BJ (cell line): ENCODE measurements at regions not wholly inside any gene's neighbourhood (a gene's known extent, or its start where the extent isn't known, plus 50 kb on each side); places are given as distances from the start of the nearest gene placed in this dataset.

Experiments used
- CTCF ChIA-PET: fragments of 350-600 bp; formaldehyde crosslinking; extraction: SDS; loops from one replicate; lab custom pipeline; 2021; ENCODE audit warnings: antibody characterized with exemption, inconsistent platforms; lab: Yijun Ruan, JAX
- POLR2A ChIA-PET: fragments of 300-600 bp; sonication (Branson Sonifier 250); formaldehyde crosslinking; extraction: SDS; loops from one replicate; lab custom pipeline; 2021; ENCODE audit warnings: antibody characterized with exemption; lab: Charles Lee
- DNase-seq: peaks from one replicate; pipeline ENCODE4 v3.0.0-alpha.2; 2011; ENCODE audit warnings: low read depth
- H3K27me3 ChIP-seq: 2 replicates; pipeline ENCODE4 v1.6.0; 2011; ENCODE audit warnings: low read length; ENCODE audit not compliant: control insufficient read depth, insufficient read depth
- H3K36me3 ChIP-seq: 2 replicates; pipeline ENCODE4 v1.5.1; 2011; ENCODE audit warnings: low read length; ENCODE audit not compliant: control insufficient read depth, insufficient read depth
- H3K4me3 ChIP-seq: 2 replicates; pipeline ENCODE4 v1.5.1; 2011; ENCODE audit warnings: low read depth, mild to moderate bottlenecking, control low read depth, low read length
- TF ChIP-seq, protein P1 (sequence below): IDR thresholded peaks from 2 replicates; pipeline ENCODE4 v1.5.1; 2011; ENCODE audit warnings: low read depth, mild to moderate bottlenecking, control low read depth, inconsistent platforms, low read length, moderate library complexity; ENCODE audit not compliant: insufficient read depth

DNA sequence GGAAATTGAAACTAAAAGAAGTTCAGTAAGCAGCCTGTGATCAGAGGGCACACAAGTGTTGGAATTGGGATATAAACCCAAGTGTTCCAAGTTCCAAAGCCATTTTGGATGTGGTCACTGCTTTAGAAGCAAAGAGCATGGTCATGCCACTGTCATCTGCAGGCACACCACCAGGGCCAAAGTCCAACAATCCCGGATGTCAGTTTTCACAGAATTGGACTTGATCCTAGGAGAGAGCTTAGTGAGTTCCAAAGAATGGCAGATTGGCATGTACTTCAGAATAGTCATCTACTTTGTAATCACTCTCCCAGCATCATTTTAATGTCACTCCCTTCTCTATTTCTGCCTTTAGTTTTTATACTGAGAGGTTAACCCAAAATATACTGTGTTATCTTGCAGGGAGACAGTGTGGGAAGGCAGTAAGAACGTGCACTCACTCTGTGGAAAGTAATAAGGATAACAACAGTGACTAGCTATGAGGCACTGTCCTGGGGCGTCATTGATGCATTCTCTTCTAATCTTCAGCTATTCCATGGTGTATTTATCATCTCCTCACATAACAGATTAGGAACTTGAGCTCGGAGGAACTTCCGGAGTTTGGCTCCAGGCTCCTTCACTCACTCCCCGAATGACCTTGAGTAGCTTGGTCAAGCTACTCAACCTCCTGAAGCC lies 388.0 kb downstream of the ACTL7B start:
- no peaks in the 10 kb centered on the region for H3K36me3 ChIP-seq
- POLR2A ChIA-PET: no interaction called here
- H3K27me3 ChIP-seq: no peaks in the 10 kb centered on the region
- CTCF ChIA-PET: interaction anchor here (0.6 to 2.1 kb wide), 10 partner anchors 9 to 1053 kb away, joined by 3 to 12 read pairs (median 4); no protein-coding TSS in a partner anchor
- H3K4me3 ChIP-seq: no peak overlapping the region
- TF ChIP-seq, protein P1, sequence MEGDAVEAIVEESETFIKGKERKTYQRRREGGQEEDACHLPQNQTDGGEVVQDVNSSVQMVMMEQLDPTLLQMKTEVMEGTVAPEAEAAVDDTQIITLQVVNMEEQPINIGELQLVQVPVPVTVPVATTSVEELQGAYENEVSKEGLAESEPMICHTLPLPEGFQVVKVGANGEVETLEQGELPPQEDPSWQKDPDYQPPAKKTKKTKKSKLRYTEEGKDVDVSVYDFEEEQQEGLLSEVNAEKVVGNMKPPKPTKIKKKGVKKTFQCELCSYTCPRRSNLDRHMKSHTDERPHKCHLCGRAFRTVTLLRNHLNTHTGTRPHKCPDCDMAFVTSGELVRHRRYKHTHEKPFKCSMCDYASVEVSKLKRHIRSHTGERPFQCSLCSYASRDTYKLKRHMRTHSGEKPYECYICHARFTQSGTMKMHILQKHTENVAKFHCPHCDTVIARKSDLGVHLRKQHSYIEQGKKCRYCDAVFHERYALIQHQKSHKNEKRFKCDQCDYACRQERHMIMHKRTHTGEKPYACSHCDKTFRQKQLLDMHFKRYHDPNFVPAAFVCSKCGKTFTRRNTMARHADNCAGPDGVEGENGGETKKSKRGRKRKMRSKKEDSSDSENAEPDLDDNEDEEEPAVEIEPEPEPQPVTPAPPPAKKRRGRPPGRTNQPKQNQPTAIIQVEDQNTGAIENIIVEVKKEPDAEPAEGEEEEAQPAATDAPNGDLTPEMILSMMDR: no peak
- DNase-seq: no peak

GRCh38 chr9:108467161-108467560 lies 388.6 kb downstream of the ACTL7B start:
- CTCF ChIA-PET: interaction anchor here (0.6 to 2.1 kb wide), 4 partner anchors 10 to 1052 kb away, joined by 3 to 6 read pairs (median 4); no protein-coding TSS in a partner anchor
- POLR2A ChIA-PET: no interaction called here
- Histone ChIP-seq H3K36me3 (no peaks in the 10 kb centered on the region), H3K4me3 (no peak overlapping the region), H3K27me3 (no peaks in the 10 kb centered on the region)
- no peak for DNase-seq
- TF ChIP-seq, protein P1: no peak

DNA sequence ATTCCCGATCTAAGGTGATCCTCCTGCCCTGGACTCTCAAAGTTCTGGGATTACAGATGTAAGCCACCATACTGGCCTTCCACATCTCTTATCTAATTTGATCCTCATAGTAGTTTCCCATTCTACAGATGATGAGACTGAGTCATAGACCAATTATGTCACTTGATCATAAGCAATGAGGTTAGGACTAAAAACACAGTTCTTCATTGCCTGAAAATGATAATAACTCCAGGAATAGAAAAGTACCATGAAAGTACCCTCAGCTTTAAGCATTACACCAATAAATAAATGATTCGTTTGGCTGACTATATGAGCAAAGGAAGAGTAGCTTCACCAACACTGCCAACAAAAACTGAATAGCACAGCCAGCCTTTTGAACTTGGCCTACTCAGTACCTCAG lies 389.5 kb downstream of the ACTL7B start:
- no peaks in the 10 kb centered on the region for H3K27me3 ChIP-seq
- TF ChIP-seq, protein P1: no peak
- H3K36me3 ChIP-seq: no peaks in the 10 kb centered on the region
- H3K4me3 ChIP-seq: no peak overlapping the region
- DNase-seq: no peak
- POLR2A ChIA-PET: no interaction called here
- CTCF ChIA-PET: interaction anchor here (1.2 to 2.1 kb wide), 2 partner anchors 8 to 11 kb away, joined by 3 to 6 read pairs; no protein-coding TSS in a partner anchor

DNA sequence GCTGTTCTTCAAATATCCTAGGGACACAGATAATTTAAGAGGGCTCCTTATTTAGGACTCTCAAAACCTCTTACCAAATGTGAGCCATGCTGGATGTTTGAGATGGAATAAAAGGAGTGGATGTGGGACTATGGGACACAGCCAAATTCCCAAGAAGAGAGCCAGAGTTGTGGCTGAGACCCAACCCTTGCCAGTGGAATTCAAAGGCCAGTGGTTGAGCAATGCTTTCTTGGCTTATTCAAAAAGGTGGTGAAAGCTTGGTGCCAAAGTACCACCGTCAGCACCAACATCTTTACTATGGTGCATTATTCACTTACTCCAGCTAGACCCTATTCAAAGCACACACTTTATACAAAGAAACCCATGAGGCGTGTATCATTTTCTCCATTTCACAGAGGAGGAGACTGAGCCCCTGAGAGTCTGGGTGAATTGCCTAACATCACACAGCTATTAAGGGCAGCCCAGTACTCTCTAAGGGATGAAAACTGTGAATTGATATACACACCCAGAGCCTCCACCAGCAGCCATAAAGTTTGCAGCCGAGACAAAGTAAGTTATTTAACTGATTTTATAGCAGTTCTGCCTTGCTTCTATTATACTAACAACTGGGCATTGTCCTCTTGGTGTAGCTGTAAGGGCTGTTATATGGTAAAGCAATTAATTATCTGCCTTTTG lies 391.7 kb downstream of the ACTL7B start:
- DNase-seq: no peak
- CTCF ChIA-PET: interaction anchor here (0.8 to 1.0 kb wide), 2 partner anchors 14 to 1306 kb away, joined by 3 read pairs; no protein-coding TSS in a partner anchor
- POLR2A ChIA-PET: no interaction called here
- TF ChIP-seq, protein P1: no peak
- H3K4me3 ChIP-seq: no peak overlapping the region
- H3K27me3 ChIP-seq: no peaks in the 10 kb centered on the region
- H3K36me3 ChIP-seq: no peaks in the 10 kb centered on the region

DNA sequence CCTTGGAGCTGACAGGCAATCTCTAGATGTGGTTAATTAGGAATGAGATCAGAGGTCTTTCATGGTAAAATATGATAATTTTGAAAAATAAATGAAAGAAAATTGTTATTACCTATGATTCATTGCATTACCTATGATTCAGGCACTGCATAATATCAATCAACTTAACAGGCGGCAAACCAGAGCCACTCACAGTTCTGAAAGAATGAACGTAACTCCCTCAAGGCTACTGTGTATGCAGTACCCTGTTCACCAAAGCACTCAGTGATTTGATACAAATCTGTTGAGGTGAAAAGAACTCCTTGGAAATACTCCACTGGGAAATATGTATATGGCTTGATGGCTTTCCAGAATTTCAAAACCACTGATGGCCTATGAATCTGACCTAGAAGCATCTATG lies 398.9 kb downstream of the ACTL7B start:
- H3K4me3 ChIP-seq: no peak overlapping the region

More for the DNA sequence above, 398.9 kb downstream of the ACTL7B start:
- CTCF ChIA-PET: interaction anchor here (1.4 to 1.8 kb wide), 3 partner anchors 11 to 80 kb away, joined by 4 to 6 read pairs (median 5); no protein-coding TSS in a partner anchor
- POLR2A ChIA-PET: no interaction called here
- TF ChIP-seq, protein P1: no peak
- H3K36me3 ChIP-seq: no peaks in the 10 kb centered on the region
- no peaks in the 10 kb centered on the region; the same call in 1 of the 2 replicates for H3K27me3 ChIP-seq
- no peak for DNase-seq
